GM19372 (cell line): ENCODE measurements at regions not wholly inside any gene's neighbourhood (a gene's known extent, or its start where the extent isn't known, plus 50 kb on each side); places are given as distances from the start of the nearest gene placed in this dataset.

ENCODE experiments used
- ATAC-seq: cut with Tn5 transposase; IDR thresholded peaks from one replicate; pipeline ENCODE4 v1.9.1; 2021; ENCODE audit warnings: mild to moderate bottlenecking, low read depth, moderate library complexity; ENCODE audit not compliant: unreplicated experiment

- no peak for ATAC-seq
These were observed 117.2 kb upstream of the HS6ST1 start for GRCh38 chr2:128435576-128436478.

GRCh38 chr2:128436479-128437203, 118.0 kb upstream of the HS6ST1 start:
- no peak for ATAC-seq

GRCh38 chr2:128437204-128437565, 118.5 kb upstream of the HS6ST1 start:
- no peak for ATAC-seq

- ATAC-seq = no peak
These were observed 119.4 kb upstream of the HS6ST1 start for GRCh38 chr2:128438091-128438490.

GRCh38 chr2:128438586-128438985, 119.9 kb upstream of the HS6ST1 start:
- no peak for ATAC-seq

GRCh38 chr2:128439031-128439790, 120.5 kb upstream of the HS6ST1 start:
- ATAC-seq = no peak

GRCh38 chr2:128439791-128440665, 121.4 kb upstream of the HS6ST1 start:
- ATAC-seq = no peak

- ATAC-seq = no peak
These were observed 122.1 kb upstream of the HS6ST1 start for GRCh38 chr2:128440666-128441340.

- ATAC-seq = no peak
These were observed 122.8 kb upstream of the HS6ST1 start for GRCh38 chr2:128441341-128442052.

- ATAC-seq = no peak
These were observed 123.5 kb upstream of the HS6ST1 start for GRCh38 chr2:128442053-128442751.

- ATAC-seq = no peak
These were observed 124.2 kb upstream of the HS6ST1 start for GRCh38 chr2:128442891-128443302.

- ATAC-seq = no peak
These were observed 125.6 kb upstream of the HS6ST1 start for GRCh38 chr2:128444121-128444771.

GRCh38 chr2:128444816-128445522, 126.3 kb upstream of the HS6ST1 start:
- ATAC-seq = no peak

GRCh38 chr2:128445523-128445900, 126.8 kb upstream of the HS6ST1 start:
- ATAC-seq = no peak

GRCh38 chr2:128446049-128446873, 127.6 kb upstream of the HS6ST1 start:
- no peak for ATAC-seq

GRCh38 chr2:128446874-128447537, 128.3 kb upstream of the HS6ST1 start:
- ATAC-seq = no peak
